Transverse colon (tissue), 4 donors: ENCODE measurements at regions not wholly inside any gene's neighbourhood (a gene's known extent, or its start where the extent isn't known, plus 50 kb on each side); places are given as distances from the start of the nearest gene placed in this dataset.

Experiments used
- CTCF ChIP-seq, 5 experiments: fragments of 200-600 bp in 3 of 5; fragments of 450-650 bp in 2 of 5; sonication (generic) in 3 of 5; IDR thresholded peaks; 1 replicate in 2 of 5; 2 replicates in 3 of 5; pipeline ENCODE4 v1.5.1; 2016 to 2017; ENCODE audit warnings: antibody characterized with exemption in 5 of 5, inconsistent platforms in 3 of 5, mild to moderate bottlenecking in 2 of 5, moderate library complexity in 1 of 5
- EP300 ChIP-seq: sonication (generic); formaldehyde crosslinking; IDR thresholded peaks from one replicate; pipeline ENCODE4 v1.6.1; 2017; ENCODE audit warnings: antibody characterized with exemption, low read depth
- POLR2A ChIP-seq: fragments of 450-650 bp; IDR thresholded peaks from one replicate; pipeline ENCODE4 v1.6.1; 2016; ENCODE audit warnings: antibody characterized with exemption, mild to moderate bottlenecking, moderate library complexity
- POLR2AphosphoS5 ChIP-seq, 3 donors: sonication (generic); formaldehyde crosslinking; IDR thresholded peaks; one replicate each; pipeline ENCODE4 v1.6.1; 2016; ENCODE audit warnings: antibody characterized with exemption in 3 of 3

DNA sequence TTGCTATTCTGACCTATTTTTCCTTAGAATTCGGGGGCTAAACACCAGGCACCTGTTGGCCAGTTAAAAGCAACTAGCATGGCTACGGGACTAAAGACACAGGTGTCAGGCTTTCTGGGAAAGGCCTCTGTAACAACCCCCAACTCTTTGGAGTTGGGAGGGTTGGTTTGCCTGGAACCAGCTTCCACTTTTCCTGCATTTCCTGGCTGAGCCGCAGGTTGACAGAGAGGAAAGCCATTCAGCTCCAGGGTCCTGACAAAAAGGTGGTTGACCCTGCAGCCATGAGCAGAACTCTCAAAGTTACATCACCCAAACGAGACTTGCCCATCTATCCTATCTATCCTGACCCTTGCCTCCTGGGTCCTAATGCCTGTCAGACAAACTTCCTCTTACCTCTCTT is 375.4 kb upstream of the SFSWAP start:
- no peak for TF ChIP-seq CTCF (IDR thresholded peaks at IDR 0.05)
- TF ChIP-seq POLR2AphosphoS5 (IDR thresholded peaks at IDR 0.05), result no peak
- no peak for TF ChIP-seq POLR2A
- no peak for TF ChIP-seq EP300
